Testis (tissue), 2 donors: ENCODE measurements at regions not wholly inside any gene's neighbourhood (a gene's known extent, or its start where the extent isn't known, plus 50 kb on each side); places are given as distances from the start of the nearest gene placed in this dataset.

Experiments used
- DNase-seq: peaks from one replicate; pipeline ENCODE4 v3.0.0-alpha.2; 2019
- H3K27ac ChIP-seq, 2 donors: fragments of 200-600 bp; sonication (generic); one replicate each; pipeline ENCODE4 v1.5.1; 2019
- H3K27me3 ChIP-seq: fragments of 200-600 bp; sonication (generic); one replicate; pipeline ENCODE4 v1.5.1; 2019
- H3K36me3 ChIP-seq: fragments of 200-600 bp; sonication (generic); one replicate; pipeline ENCODE4 v1.5.1; 2017; ENCODE audit warnings: low read depth; ENCODE audit errors: missing control alignments
- H3K4me1 ChIP-seq: fragments of 200-600 bp; sonication (generic); one replicate; pipeline ENCODE4 v1.5.1; 2019
- H3K4me3 ChIP-seq, 2 donors: fragments of 200-600 bp; sonication (generic); one replicate each; pipeline ENCODE4 v1.5.1; 2017 to 2019
- H3K9me3 ChIP-seq: fragments of 200-600 bp; sonication (generic); one replicate; pipeline ENCODE4 v1.5.1; 2017
- CTCF ChIP-seq, 3 experiments: fragments of 450-650 bp in 2 of 3; fragments of 200-600 bp in 1 of 3; sonication (generic) in 1 of 3; IDR thresholded peaks; one replicate each; pipeline ENCODE4 v1.5.1; 2016 to 2019; ENCODE audit warnings: antibody characterized with exemption in 3 of 3, mild to moderate bottlenecking in 2 of 3, moderate library complexity in 1 of 3
- POLR2A ChIP-seq: fragments of 450-650 bp; IDR thresholded peaks from one replicate; pipeline ENCODE4 v1.6.1; 2017; ENCODE audit warnings: antibody characterized with exemption, mild to moderate bottlenecking, moderate library complexity
- WGBS, 2 donors: methylation state at CpG; one replicate each; pipeline ENCODE4 v1.1.5; 2018; 5-methylcytosine and 5-hydroxymethylcytosine counted together
- intact Hi-C: fragments of 100-400 bp; cut with DNase I; formaldehyde crosslinking; loops from one replicate; pipeline ENCODE4 v1.15.1; 2023; ENCODE audit warnings: low total_unique reads

GRCh38 chr4:57435300-57435699 is 325.1 kb upstream of the IGFBP7 start:
- no peak overlapping the region for H3K27ac ChIP-seq
- TF ChIP-seq POLR2A (no peak), CTCF (IDR thresholded peaks at IDR 0.05) (no peak)
- H3K27me3 ChIP-seq, result no peaks in the 10 kb centered on the region
- H3K4me3 ChIP-seq, result no peak overlapping the region
- H3K9me3 ChIP-seq, result no peaks in the 10 kb centered on the region
- intact Hi-C loops, result no loop called here
- no peak for DNase-seq
- no peaks in the 10 kb centered on the region for H3K36me3 ChIP-seq
- H3K4me1 ChIP-seq, result no peaks in the 10 kb centered on the region
- 84 to 90% methylated on average over 3 of the region's 3 CpGs for WGBS, 2 donors

GRCh38 chr4:57430726-57431125 is 320.5 kb upstream of the IGFBP7 start:
- H3K36me3 ChIP-seq, result no peaks in the 10 kb centered on the region
- no peaks in the 10 kb centered on the region for H3K9me3 ChIP-seq
- H3K4me1 ChIP-seq, result no peaks in the 10 kb centered on the region
- no peaks in the 10 kb centered on the region for H3K27me3 ChIP-seq
- DNase-seq, result no peak
- WGBS, 2 donors, result 71 to 72% methylated on average over 2 of the region's 2 CpGs
- intact Hi-C loops, result no loop called here
- H3K4me3 ChIP-seq, result no peak overlapping the region
- TF ChIP-seq CTCF (IDR thresholded peaks at IDR 0.05) (no peak), POLR2A (no peak)
- no peak overlapping the region for H3K27ac ChIP-seq

- Histone ChIP-seq H3K36me3 (no peaks in the 10 kb centered on the region), H3K27ac (no peak overlapping the region), H3K4me3 (no peak overlapping the region), H3K9me3 (no peaks in the 10 kb centered on the region), H3K27me3 (no peaks in the 10 kb centered on the region), H3K4me1 (no peaks in the 10 kb centered on the region)
- DNase-seq, result peak; percentile 86
- 5 to 10% methylated on average over 11 of the region's 11 CpGs for WGBS, 2 donors
- TF ChIP-seq POLR2A, result no peak
- peak; percentile 43 to 66 (median 57) for TF ChIP-seq CTCF (IDR thresholded peaks at IDR 0.05)
- intact Hi-C loops, result no loop called here
Observed at GRCh38 chr4:57426779-57427395, 316.7 kb upstream of the IGFBP7 start.

GRCh38 chr4:57425610-57426009 is 315.4 kb upstream of the IGFBP7 start:
- TF ChIP-seq CTCF (IDR thresholded peaks at IDR 0.05) (no peak), POLR2A (no peak)
- H3K9me3 ChIP-seq, result no peaks in the 10 kb centered on the region
- H3K4me1 ChIP-seq, result no peaks in the 10 kb centered on the region
- H3K36me3 ChIP-seq, result no peaks in the 10 kb centered on the region
- no peaks in the 10 kb centered on the region for H3K27me3 ChIP-seq
- WGBS, 2 donors, result 83 to 86% methylated on average over 1 of the region's 1 CpG
- H3K4me3 ChIP-seq, result no peak overlapping the region
- H3K27ac ChIP-seq, result no peak overlapping the region
- intact Hi-C loops, result no loop called here
- no peak for DNase-seq

GRCh38 chr4:57424232-57424897 is 314.2 kb upstream of the IGFBP7 start:
- Histone ChIP-seq H3K4me3 (no peak overlapping the region), H3K27me3 (no peaks in the 10 kb centered on the region), H3K4me1 (no peaks in the 10 kb centered on the region), H3K36me3 (no peaks in the 10 kb centered on the region), H3K9me3 (no peaks in the 10 kb centered on the region), H3K27ac (no peak overlapping the region)
- TF ChIP-seq POLR2A, result no peak
- TF ChIP-seq CTCF (IDR thresholded peaks at IDR 0.05), result no peak
- 77 to 90% methylated on average over 6 of the region's 6 CpGs for WGBS, 2 donors
- intact Hi-C loops, result no loop called here
- DNase-seq, result no peak
